ENCODE measurements at regions not wholly inside any gene's neighbourhood (a gene's known extent, or its start where the extent isn't known, plus 50 kb on each side); places are given as distances from the start of the nearest gene placed in this dataset.
"Not testable (repeated sequence)": the region's sequence is repeated elsewhere in the genome, so short reads cannot be mapped to it uniquely, and the experiment has no call there.

- TF ChIP-seq, protein P1, sequence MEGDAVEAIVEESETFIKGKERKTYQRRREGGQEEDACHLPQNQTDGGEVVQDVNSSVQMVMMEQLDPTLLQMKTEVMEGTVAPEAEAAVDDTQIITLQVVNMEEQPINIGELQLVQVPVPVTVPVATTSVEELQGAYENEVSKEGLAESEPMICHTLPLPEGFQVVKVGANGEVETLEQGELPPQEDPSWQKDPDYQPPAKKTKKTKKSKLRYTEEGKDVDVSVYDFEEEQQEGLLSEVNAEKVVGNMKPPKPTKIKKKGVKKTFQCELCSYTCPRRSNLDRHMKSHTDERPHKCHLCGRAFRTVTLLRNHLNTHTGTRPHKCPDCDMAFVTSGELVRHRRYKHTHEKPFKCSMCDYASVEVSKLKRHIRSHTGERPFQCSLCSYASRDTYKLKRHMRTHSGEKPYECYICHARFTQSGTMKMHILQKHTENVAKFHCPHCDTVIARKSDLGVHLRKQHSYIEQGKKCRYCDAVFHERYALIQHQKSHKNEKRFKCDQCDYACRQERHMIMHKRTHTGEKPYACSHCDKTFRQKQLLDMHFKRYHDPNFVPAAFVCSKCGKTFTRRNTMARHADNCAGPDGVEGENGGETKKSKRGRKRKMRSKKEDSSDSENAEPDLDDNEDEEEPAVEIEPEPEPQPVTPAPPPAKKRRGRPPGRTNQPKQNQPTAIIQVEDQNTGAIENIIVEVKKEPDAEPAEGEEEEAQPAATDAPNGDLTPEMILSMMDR (IDR thresholded peaks at IDR 0.05; ENCODE audit: insufficient read depth, low read length, missing control alignments): no peak
- ChIA-PET CTCF (no interaction called here), POLR2A (no interaction called here)
- DNase-seq (ENCODE audit: low read depth, low spot score): no peak
- no peak overlapping the region for H3K4me3 ChIP-seq (ENCODE audit: low read depth, low read length)
Measured at GRCh38 chr12:97716356-97716755, 253.8 kb downstream of the RMST start.

DNA sequence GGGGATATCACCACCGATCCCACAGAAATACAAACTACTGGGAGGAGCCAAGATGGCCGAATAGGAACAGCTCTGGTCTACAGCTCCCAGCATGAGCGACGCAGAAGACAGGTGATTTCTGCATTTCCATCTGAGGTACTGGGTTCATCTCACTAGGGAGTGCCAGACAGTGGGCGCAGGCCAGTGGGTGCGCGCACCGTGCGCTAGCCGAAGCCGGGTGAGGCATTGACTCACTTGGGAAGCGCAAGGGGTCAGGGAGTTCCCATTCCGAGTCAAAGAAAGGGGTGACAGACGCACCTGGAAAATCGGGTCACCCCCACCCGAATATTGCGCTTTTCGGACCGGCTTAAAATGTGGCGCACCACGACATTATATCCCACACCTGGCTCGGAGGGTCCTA is 261.2 kb downstream of the RMST start:
- POLR2A ChIA-PET; DNase-seq (ENCODE audit: low read depth, low spot score); CTCF ChIA-PET: not testable (repeated sequence)

GRCh38 chr12:97745406-97746101 is 282.9 kb downstream of the RMST start:
- POLR2A ChIA-PET: no interaction called here

More for the DNA sequence above, 261.2 kb downstream of the RMST start:
- H3K4me3 ChIP-seq (ENCODE audit: low read depth, low read length): not testable (repeated sequence)

DNA sequence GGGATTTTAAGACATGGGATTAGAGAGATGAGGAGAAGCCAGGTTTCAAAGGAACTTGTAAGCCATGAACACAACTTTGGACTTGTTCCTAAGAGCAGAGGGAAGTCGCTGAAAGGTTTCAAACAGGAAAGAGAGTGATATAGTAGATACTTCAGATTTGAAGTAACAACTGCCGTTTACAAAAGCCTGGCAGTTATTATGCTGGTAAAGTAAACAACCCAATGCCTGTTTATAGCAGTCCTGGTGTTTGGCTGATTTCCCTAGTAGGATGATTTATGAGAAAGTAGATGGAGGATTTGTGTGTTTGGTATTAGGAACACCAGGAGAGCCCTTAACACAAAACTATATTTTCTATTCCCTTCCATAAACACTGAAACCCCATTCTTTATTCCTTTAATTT is 285.7 kb downstream of the RMST start:
- ChIA-PET POLR2A (no interaction called here), CTCF (no interaction called here)
- DNase-seq (ENCODE audit: low read depth, low spot score): no peak
- H3K4me3 ChIP-seq (ENCODE audit: low read depth, low read length): no peak overlapping the region
- TF ChIP-seq, protein P1 (IDR thresholded peaks at IDR 0.05; ENCODE audit: insufficient read depth, low read length, missing control alignments): no peak

More at GRCh38 chr12:97745406-97746101, 282.9 kb downstream of the RMST start:
- H3K4me3 ChIP-seq (ENCODE audit: low read depth, low read length): no peak overlapping the region
- TF ChIP-seq, protein P1 (IDR thresholded peaks at IDR 0.05; ENCODE audit: insufficient read depth, low read length, missing control alignments): no peak
- DNase-seq (ENCODE audit: low read depth, low spot score): no peak
- CTCF ChIA-PET: no interaction called here

- POLR2A ChIA-PET: no interaction called here
- TF ChIP-seq, protein P1 (IDR thresholded peaks at IDR 0.05; ENCODE audit: insufficient read depth, low read length, missing control alignments): no peak
Measured at GRCh38 chr12:97751704-97752103, 289.1 kb downstream of the RMST start.

GRCh38 chr12:97752129-97752528 is 289.5 kb downstream of the RMST start:
- ChIA-PET CTCF (no interaction called here), POLR2A (no interaction called here)
- TF ChIP-seq, protein P1 (IDR thresholded peaks at IDR 0.05; ENCODE audit: insufficient read depth, low read length, missing control alignments): no peak
- H3K4me3 ChIP-seq (ENCODE audit: low read depth, low read length): no peak overlapping the region
- DNase-seq (ENCODE audit: low read depth, low spot score): no peak

More at GRCh38 chr12:97751704-97752103, 289.1 kb downstream of the RMST start:
- H3K4me3 ChIP-seq (ENCODE audit: low read depth, low read length): no peak overlapping the region
- no peak for DNase-seq (ENCODE audit: low read depth, low spot score)
- CTCF ChIA-PET: no interaction called here

- CTCF ChIA-PET: no interaction called here
- no peak overlapping the region for H3K4me3 ChIP-seq (ENCODE audit: low read depth, low read length)
- no peak for DNase-seq (ENCODE audit: low read depth, low spot score)
- POLR2A ChIA-PET: no interaction called here
- TF ChIP-seq, protein P1 (IDR thresholded peaks at IDR 0.05; ENCODE audit: insufficient read depth, low read length, missing control alignments): no peak
Measured at GRCh38 chr12:97753332-97753731, 290.7 kb downstream of the RMST start.

All from AG04449 (cell line).